ENCODE measurements at regions not wholly inside any gene's neighbourhood (a gene's known extent, or its start where the extent isn't known, plus 50 kb on each side); places are given as distances from the start of the nearest gene placed in this dataset.

GRCh38 chr17:5841862-5842261 is 228.3 kb upstream of the WSCD1 start:
- Histone ChIP-seq H3K4me3 (ENCODE audit: control insufficient read depth in 2 of 3, extremely low read depth in 1 of 3, insufficient read depth in 2 of 3, low read depth in 1 of 3, low read length in 3 of 3) (no peak overlapping the region), H3K4me1 (ENCODE audit: control insufficient read depth, extremely low read depth, insufficient read depth, low read length) (peaks cover under 1% of the 10 kb centered on the region), H3K9me1 (ENCODE audit: control insufficient read depth, extremely low read depth, insufficient read depth, low read length) (no peaks in the 10 kb centered on the region), H3K27me3 (ENCODE audit: control insufficient read depth, extremely low read depth, insufficient read depth, low read length) (no peaks in the 10 kb centered on the region), H3K79me2 (ENCODE audit: control insufficient read depth, insufficient read depth, low read length) (no peaks in the 10 kb centered on the region), H4K20me1 (ENCODE audit: control insufficient read depth, extremely low read depth, insufficient read depth, low read length) (no peaks in the 10 kb centered on the region), H3K36me3 (ENCODE audit: control insufficient read depth in 2 of 2, extremely low read depth in 1 of 2, insufficient read depth in 2 of 2, low read length in 2 of 2) (no peaks in the 10 kb centered on the region), H3K9me3 (ENCODE audit: control insufficient read depth, low read depth, low read length) (no peaks in the 10 kb centered on the region), H2AFZ (ENCODE audit: control insufficient read depth, low read length) (no peak overlapping the region), H3K9ac (ENCODE audit: control insufficient read depth, extremely low read depth, insufficient read depth, low read length) (no peak overlapping the region), H3K27ac (ENCODE audit: control insufficient read depth, insufficient read depth, low read length) (no peak overlapping the region), H3K4me2 (ENCODE audit: control insufficient read depth, extremely low read depth, insufficient read depth, low read depth, low read length) (no peak overlapping the region)
- TF ChIP-seq CTCF (optimal IDR thresholded peaks at IDR 0.05 in 1 of 3, IDR thresholded peaks at IDR 0.05 in 1 of 3, conservative IDR thresholded peaks at IDR 0.05 in 1 of 3; ENCODE audit: extremely low read depth in 1 of 3, insufficient read depth in 2 of 3, low read length in 3 of 3) (no peak), EZH2 (IDR thresholded peaks at IDR 0.05; ENCODE audit: low read length) (no peak)
- dilution Hi-C loops (cut with MboI; ENCODE audit: extremely low pct_ligation_motif_present, low sequenced_read_pairs), result no loop called here
- DNase-seq (ENCODE audit: low read depth, low spot score) (no peak), FAIRE-seq (no peak)

- H3K79me2 ChIP-seq (ENCODE audit: control insufficient read depth, insufficient read depth, low read length), result no peaks in the 10 kb centered on the region
- no peak overlapping the region for H3K9ac ChIP-seq (ENCODE audit: control insufficient read depth, extremely low read depth, insufficient read depth, low read length)
- H3K36me3 ChIP-seq (ENCODE audit: control insufficient read depth in 2 of 2, extremely low read depth in 1 of 2, insufficient read depth in 2 of 2, low read length in 2 of 2), result no peaks in the 10 kb centered on the region
- no peak overlapping the region for H3K4me3 ChIP-seq (ENCODE audit: control insufficient read depth in 2 of 3, extremely low read depth in 1 of 3, insufficient read depth in 2 of 3, low read depth in 1 of 3, low read length in 3 of 3)
- no peaks in the 10 kb centered on the region for H3K9me1 ChIP-seq (ENCODE audit: control insufficient read depth, extremely low read depth, insufficient read depth, low read length)
- no peaks in the 10 kb centered on the region for H3K9me3 ChIP-seq (ENCODE audit: control insufficient read depth, low read depth, low read length)
- FAIRE-seq (no peak), DNase-seq (ENCODE audit: low read depth, low spot score) (no peak)
- no peak overlapping the region for H3K27ac ChIP-seq (ENCODE audit: control insufficient read depth, insufficient read depth, low read length)
- H2AFZ ChIP-seq (ENCODE audit: control insufficient read depth, low read length), result no peak overlapping the region
- dilution Hi-C loops (cut with MboI; ENCODE audit: extremely low pct_ligation_motif_present, low sequenced_read_pairs), result no loop called here
- no peaks in the 10 kb centered on the region for H3K4me1 ChIP-seq (ENCODE audit: control insufficient read depth, extremely low read depth, insufficient read depth, low read length)
- no peaks in the 10 kb centered on the region for H3K27me3 ChIP-seq (ENCODE audit: control insufficient read depth, extremely low read depth, insufficient read depth, low read length)
- H4K20me1 ChIP-seq (ENCODE audit: control insufficient read depth, extremely low read depth, insufficient read depth, low read length), result no peaks in the 10 kb centered on the region
- no peak for TF ChIP-seq CTCF (optimal IDR thresholded peaks at IDR 0.05 in 1 of 3, IDR thresholded peaks at IDR 0.05 in 1 of 3, conservative IDR thresholded peaks at IDR 0.05 in 1 of 3; ENCODE audit: extremely low read depth in 1 of 3, insufficient read depth in 2 of 3, low read length in 3 of 3)
- TF ChIP-seq EZH2 (IDR thresholded peaks at IDR 0.05; ENCODE audit: low read length), result no peak
- H3K4me2 ChIP-seq (ENCODE audit: control insufficient read depth, extremely low read depth, insufficient read depth, low read depth, low read length), result no peak overlapping the region
Observed at GRCh38 chr17:5843366-5844026, 226.7 kb upstream of the WSCD1 start.

Data from keratinocyte (primary cell).